Astrocyte of the hippocampus (primary cell): ENCODE measurements at regions not wholly inside any gene's neighbourhood (a gene's known extent, or its start where the extent isn't known, plus 50 kb on each side); places are given as distances from the start of the nearest gene placed in this dataset.
A peak's percentile ranks its signal among the peaks of the same experiment; 100 is the strongest.

Experiments used
- DNase-seq: peaks from one replicate; pipeline ENCODE4 v3.0.0; 2011; ENCODE audit warnings: low read depth, low spot score

DNA sequence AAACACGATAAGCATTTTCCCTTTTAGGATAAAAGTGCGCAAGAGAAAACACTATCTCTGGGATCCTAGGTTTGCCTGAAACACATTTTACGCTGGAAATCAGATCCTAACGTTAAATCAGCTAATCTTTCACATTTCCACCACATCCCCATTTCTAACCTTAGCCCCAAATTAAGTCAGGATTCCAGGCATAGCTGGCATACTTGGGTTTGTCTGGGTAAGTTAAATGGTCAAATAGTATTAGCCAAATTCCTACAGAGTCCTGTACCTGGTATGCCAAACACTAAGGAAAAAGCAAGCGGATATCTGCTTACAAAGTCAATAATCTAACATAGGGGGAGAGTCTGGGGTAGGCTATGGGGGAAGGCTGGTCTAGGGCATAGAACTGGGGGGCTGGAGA, 557.4 kb upstream of the ZFHX3 start:
- DNase-seq: peak; percentile 44

DNA sequence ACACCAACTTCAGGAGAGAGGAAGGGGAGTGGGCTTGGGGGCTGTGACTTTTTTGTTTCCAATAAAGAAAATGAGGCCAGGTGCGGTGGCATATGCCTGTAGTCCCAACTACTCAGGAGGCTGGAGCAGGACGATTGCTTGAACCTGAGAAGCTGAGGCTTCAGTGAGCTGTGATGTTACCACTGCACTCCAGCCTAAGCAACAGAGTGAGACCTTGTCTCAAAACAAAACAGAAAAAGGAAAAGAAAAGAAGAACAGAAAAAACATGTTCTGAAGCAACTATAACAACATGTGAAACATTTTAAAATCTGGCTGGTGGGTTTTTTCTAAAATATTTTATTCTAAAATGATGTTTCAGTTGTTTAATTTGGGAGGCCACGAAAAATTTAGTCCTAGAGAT, 554.0 kb upstream of the ZFHX3 start:
- no peak for DNase-seq

DNA sequence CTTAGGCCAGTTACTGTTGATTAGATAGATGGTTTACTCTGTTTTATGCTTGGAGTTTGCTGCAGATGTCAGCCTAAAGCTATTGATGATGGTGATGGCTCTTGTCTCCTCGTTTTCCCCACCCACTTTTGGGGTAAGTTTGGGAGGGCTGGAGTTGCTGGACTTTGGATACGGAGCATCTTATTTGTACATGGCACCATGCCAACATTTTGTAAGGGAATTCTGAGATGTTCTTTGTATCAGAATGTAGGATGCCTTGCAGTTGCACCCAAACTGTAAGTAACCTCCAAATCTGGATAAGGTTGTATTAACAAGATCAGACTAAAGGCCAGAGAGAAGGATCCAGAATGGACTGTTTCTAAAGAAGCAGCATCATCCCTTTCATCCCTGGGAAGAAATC, 551.9 kb upstream of the ZFHX3 start:
- DNase-seq: no peak

DNA sequence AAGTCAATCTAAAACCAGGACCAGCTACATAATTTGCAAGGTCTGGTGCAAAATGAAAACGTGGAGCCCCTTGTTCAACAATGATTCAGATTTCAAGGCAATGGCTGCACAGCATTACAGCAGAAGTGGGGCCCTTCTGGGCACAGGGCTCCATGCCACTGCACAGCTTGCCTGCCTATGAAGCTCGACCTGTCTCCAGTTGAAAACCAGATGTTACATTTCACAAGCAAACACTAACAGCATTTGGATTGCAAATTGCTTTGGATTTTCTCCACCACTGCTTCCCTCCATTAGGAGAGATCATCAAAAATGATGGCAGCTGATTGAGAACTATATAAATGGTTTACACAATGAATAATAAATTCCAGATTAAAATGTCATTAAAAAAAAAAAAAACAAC, 551.4 kb upstream of the ZFHX3 start:
- no peak for DNase-seq

DNA sequence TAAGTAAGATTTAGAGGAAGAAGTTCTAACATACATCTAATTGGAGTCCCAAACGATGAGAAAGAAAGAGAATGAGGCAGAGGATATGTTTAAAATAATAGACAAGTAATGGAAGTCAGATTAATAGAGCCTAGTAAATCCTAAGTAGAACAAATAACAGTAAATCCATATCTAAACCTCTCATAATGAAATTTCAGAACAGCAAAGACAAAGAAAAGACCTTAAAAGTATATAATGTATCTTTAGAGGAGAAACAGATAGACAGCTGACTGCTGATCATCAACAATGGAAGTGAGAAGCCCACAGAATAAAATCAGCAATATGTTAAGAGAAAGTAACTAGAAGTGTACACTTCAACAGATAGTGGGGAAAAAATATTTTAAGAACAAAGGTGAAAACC, 536.2 kb upstream of the ZFHX3 start:
- no peak for DNase-seq

DNA sequence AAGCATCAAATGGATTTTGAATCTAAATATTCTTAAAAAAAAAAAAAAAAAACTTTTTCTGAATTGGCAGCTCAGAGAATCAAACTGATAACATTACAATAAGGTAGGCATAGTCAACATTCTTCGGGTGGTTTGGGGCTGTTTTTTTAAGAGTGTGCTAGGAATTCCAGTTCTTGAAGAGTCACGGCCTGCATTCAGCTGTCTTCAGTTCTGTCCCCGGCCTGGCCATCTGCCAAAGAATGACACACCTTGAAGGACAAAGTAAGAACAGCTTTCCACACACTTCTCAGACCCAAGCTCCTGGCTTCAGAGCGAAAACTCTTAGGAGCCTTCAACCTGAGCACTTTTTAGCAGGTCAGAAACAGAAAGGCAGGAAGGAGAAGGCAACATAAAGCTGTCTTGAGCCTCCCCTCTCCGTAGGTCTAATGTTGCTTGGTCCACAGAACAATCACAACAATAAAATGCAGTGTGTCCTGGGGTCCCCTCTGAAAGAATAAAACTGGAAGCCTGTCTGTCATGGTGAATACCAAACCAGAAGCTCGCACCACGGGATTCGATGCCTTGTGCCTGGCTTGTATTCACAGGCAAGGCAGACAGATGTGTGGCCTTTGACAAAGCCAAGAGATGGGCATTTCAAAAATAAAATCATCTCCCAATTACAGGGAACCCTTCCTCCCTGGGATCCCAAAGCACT, 524.4 kb upstream of the ZFHX3 start:
- peak; percentile 74 for DNase-seq

DNA sequence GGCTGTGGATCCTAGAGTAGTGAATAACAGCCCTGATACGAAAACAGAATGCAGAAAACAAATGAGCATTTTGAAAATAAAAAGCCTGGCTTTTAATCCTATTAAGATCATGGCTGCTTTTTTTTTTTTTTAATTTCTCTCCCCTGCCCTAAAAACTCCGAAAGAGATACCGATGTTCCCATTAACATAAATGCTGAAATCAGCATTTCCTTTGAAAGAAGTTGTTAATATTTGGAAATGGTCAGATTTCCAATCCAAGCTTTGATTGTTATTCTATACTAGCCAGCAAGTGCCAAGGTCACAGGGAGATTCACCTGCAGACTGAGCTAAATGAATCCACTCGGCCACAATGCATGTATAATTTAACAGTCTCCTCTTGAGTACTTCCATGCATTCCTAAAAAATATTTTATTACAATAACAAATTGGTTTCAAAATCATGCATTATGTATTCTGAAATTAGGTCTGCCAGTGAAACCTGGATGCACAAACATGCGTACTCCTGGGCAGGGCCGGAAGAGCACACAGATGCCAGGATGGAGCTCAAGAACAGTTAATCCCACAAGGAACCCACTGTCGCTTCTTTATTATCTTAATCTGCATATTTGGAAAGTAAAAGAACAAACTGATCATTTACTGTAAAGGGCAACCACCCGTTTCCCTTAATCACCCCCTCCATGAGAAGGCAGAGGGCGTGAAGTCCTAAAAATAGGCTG, 521.5 kb upstream of the ZFHX3 start:
- DNase-seq: no peak

DNA sequence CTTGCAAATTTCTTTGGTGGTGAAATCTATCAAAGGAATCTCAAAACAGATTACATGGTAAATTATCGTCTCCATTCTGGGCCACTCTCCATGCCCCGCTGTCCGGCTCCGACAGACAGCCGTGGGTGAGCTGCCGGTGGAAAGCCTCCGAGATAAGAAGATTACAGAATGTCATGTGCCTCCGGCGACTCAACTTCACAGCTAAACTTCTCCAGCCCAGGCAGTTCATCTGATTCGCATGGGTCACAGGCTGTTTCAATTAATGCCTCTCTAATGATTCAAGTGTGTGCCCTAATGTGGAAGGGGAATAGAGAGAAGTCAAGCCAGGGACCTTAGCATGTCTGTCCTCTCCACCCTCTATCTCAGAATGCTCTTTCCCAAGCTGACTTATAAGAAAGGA, 520.8 kb upstream of the ZFHX3 start:
- DNase-seq: no peak

DNA sequence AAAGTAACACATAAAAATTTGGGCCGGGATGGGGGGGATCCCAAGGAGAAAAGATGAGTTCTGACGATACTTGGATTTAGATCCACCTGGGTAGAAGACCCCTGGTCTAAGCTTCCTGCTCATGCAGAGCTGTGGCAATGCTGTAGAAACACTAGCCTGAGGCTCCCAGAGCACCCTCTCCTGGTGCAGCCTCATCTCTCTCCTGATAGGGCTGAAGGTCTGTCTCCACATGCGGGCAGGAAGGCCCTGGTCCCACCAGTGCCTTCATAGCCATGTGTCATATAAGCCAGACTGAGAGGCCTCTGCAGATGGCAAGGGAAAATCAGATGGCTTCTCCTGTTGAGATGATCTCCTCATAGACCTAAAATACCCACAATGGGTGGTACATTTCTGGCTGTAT, 518.0 kb upstream of the ZFHX3 start:
- no peak for DNase-seq

DNA sequence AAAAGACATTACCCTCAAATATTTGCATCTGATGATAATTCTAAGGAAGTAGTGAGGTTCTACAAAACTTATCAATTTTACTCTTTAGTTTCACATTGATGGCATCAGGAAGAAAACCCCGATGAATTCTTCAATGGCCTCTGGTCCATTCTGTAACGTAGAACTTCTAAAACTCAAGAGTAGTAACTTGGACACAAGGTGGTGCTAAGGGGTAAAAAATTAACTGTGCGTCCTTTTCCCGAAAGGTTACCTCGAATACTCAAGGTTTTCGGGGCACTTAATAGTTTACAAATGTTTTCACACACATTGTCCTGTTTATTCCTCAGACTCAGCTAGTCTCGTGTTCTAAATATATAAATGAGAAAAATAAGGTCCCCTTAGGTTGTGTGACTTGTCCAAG, 517.3 kb upstream of the ZFHX3 start:
- no peak for DNase-seq

DNA sequence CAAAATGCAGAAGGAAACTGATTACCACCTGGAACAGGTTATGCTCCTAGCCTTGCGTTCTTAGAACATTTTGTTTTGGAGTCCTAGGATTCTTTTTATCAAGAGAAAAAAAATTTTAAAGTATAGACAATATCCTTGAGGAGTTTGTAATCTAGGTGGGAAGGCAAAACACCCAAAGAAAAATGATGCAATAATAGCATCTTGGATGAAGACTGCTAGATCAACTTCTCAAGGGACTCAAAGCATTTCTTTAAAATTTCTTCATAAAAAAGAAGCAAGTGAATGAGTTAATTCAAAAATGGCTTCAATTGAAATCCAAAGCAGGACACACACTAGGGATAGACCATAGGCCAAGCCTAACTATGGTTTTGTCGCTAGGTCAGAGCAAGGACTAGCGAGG, 515.8 kb upstream of the ZFHX3 start:
- DNase-seq: no peak

DNA sequence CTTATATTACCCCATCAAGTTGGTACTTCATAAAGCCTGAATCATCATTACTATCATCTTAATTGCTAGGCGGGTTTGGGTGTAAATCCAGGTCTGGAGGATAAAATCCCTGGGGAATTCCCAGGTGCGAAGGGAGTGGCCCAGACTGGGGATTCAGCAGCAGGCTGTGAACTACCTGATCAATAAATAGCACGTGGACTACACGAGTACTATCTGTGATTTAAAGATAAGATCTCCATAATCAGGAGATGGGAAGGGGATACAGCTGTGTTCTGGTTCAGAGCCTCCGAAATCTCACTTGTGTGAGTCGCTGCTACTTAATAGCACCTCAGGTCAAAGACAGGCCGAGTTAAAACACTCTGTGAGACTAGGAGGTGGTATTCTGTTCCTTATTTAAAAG, 512.6 kb upstream of the ZFHX3 start:
- DNase-seq: no peak

DNA sequence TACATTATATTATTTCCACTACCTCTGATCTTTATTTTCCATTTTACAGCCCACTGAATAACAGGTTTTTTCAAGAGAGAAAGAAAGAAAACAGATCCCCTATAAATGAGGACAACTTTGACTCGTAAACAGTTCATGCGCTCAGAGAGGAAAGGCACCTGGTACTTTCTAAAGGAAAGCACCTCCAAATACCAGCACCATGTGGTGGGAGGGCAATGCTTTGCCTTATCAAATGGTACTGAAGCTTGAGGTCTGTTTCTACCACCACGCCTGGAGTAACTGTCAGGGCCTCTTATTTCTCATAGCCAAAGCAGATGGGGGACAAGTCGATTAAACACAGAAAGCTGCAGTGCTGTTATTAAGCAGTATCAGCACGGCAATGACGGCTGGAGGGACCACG, 510.3 kb upstream of the ZFHX3 start:
- DNase-seq: no peak

DNA sequence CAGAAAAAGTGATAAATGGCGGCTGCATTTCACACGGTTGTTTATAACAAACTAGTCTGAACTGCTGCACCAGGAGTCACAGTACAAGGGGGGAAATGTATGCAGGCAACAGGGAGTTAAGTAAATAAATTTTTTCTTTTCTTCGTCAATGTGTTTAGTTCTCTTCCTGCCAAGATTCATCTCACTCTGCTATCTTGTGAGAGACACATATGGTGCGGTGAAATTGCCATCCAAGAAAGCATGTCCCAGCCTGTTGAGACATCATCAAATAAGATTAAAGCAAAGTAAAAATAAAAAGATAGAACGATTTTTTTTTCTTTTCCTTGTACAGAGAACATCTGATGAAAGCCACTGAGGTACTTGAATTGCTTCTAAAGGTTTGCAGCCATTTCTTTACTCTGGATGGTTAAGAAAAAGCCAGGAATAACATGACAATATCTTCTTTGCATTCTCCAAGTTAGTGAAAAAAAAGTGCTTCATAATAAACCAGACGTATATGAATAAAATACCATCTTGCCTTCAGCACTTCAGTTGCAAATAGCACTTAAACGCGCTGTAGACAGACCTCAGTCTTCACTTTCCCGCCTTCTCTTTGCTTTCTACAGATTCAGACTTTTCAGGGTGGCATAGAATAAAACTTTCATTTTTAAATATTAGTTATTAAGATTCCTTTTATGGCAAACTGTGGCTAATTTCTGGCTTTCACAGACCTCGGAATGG, 506.2 kb upstream of the ZFHX3 start:
- no peak for DNase-seq

DNA sequence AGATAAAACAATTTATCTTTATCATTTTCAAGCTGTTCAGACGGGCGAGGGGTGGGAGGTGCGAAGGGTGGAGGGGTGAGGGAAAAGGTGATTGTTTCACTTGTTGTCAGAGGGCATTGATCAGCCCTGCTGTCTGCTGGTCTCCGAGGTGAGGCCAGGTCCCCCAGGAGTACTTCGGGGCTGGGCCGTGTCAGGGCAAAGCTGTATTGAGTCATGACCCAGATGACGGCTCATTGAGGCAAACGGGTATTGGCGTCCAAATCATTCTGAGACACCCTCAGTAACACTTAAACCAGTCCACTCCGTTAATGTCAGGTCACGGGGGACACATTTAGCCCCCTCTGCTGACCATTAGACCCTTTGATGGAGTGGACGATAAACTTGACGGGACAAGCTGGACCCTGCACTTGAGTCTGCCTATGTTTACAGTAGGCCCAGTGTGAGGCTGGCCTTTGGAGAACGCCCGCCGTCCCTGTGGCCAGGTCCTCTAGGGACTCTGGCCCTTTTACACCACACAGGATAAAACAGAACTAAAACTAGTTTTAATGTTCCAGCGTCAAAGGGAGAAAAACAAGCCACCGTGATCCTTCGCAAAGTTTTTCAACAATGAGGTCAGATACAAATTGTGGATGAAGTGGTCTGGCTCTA, 502.2 kb upstream of the ZFHX3 start:
- DNase-seq: no peak

DNA sequence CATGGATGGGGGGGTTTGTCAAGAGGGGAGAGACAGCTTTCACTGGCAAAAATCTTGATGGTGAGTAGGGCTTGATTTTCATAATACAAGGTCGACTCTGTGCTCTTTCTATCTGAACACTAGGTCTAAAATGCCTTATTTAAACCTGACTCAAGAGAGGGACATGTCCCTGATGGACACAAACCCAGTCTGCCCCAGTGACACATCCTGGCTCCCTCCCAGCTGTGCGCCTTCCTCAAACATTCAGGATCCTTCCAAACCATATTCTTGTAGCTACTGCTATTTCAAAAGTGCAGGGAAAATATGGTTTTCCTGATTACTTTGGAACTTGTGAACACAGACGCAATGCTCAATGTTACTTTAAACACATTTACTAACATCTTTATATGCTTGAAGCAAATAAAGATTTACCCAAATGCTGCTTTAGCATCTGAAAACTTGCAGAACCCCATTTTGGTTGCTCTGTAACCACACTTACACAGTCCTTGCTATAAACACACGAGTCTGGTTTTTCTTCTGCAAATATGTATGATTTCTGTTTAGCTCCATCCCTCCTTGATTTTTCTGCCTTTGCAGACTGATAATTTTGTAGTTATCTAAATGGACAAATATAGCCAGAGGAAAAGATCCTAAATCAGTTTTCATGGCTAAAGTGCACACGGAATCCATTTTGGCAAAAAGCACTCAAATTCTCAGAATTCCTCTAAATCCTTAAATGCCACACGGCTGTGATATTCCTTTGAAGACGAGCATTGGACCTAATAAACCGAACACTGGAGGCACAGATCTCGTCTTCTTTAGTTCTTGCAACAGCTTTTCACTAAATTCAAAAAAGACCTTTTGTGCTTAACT, 499.9 kb upstream of the ZFHX3 start:
- DNase-seq: peak; percentile 39

DNA sequence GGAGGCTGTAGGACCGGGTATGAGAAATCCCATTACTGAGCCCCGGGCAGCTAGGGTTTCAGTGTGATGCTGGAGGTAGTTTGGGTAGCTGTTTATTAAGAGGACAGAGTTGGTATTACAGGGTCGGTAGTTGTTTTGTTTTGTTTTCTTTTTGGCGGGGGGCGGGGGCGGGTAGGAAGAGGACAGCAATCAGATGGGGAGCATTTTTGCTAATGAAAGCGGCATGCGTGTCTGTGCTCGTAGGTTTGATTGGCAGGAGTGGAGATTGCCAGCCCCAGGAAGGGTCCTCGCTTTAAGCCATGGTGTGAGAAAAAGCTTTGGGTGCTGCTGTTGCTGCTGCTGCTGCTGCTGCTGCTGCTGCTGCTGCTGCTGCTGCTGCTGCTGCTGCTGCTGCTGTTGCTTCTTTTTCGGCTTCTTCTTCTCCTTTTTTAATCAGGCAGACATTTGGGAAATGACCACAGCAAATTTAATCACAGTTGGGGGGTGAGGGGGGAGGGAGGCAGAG, 498.5 kb upstream of the ZFHX3 start:
- peak; percentile 7 for DNase-seq

DNA sequence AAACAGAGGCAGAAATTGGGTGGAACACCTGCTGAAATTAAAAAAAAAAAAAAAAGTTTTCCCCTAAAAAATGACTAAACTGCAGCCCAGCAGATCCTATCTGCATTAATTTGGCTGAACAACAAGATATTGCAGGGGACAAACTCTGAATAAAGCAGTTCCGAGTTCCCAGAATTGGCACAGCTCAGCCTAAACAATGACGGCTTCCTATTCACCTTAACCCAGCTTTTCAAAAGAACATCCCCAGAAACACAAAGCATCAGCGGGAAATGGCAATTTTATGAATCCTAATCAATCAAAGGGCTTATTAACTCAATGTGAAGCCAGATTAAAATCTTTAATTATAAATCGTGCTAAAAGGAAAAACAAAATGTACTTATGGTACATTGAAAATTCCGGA, 497.8 kb upstream of the ZFHX3 start:
- DNase-seq: no peak

DNA sequence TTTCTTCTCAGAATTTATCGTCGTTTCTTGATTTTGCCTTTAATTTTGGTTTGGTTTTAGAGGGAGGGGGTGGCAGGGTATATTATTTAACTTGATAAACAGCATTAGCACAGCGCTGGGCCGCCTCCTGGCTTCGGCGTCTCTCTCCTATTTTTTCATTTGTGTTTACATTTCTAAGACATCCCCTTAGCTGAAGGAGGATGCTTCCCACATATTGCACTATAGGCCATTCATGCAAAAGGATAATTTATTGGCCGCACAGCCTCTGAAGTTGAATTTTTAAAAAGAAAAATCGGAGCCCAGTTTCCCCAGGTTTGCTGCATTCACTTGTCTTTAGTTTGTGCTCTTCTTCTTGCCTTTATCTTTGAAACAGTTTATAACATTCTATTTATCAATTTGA, 497.4 kb upstream of the ZFHX3 start:
- DNase-seq: no peak

DNA sequence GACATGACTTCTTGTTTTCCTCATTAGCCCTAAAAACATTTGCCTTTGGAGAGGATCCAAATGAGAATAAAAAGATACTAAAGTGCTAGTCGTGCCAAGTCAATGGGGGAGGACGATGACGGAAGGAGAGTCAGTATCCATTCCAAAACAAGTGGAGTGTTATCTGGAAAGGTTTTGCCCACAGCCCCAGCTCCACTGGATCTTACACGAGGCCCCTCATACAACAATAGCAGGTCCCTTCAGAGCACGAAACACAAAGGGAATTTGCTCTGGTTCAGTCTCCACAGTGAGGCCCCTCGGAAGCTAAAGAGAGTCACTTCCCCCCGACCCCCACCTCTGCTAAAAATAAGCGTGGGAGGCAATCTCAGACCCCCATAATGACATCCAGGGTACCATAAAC, 496.9 kb upstream of the ZFHX3 start:
- no peak for DNase-seq

DNA sequence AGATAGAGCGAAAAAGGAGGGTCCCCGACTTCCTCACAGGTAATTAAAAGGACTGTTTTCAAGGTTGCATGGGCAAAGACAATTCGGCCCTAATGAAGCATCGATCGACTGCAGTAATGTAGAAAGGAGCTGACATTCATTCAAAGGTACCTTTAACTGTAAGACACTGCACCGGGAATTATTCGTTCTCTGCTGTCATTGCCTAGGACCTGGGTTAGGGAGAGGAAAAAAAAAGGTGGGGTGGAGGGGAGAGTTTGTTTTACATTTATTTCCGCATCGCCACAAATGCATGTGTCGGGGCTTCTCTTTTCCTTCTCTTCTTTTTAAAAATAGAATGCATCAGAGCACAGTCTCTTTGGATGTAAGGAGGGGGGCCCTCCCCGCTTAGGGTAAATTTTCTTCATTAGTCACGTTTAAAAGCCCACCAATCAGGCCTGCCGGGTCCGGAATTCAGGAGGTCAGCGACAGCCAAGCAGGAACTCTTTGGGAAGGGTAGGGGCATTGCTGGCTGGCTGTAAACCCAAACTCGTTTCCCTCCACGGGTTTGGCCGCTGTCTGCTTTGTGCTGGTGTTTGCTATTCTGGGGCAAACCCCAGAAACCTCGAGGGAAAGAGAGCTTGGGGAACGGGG, 496.2 kb upstream of the ZFHX3 start:
- no peak for DNase-seq
